Left ventricle myocardium superior (tissue), 1 donor: ENCODE measurements at regions not wholly inside any gene's neighbourhood (a gene's known extent, or its start where the extent isn't known, plus 50 kb on each side); places are given as distances from the start of the nearest gene placed in this dataset.
"Not testable (repeated sequence)": the region's sequence is repeated elsewhere in the genome, so short reads cannot be mapped to it uniquely, and the experiment has no call there.

Experiments used
- ATAC-seq: fragments of 200-7000 bp; cut with Tn5 transposase; one replicate; pipeline ENCODE4 v1.9.1; 2020; ENCODE audit warnings: mild to moderate bottlenecking, moderate library complexity
- DNase-seq: peaks from one replicate; pipeline ENCODE4 v3.0.0-alpha.2; 2020
- intact Hi-C: fragments of 100-400 bp; cut with micrococcal nuclease; formaldehyde crosslinking; loops from one replicate; pipeline ENCODE4 v1.11.0; 2022
- donor health status: DM: no; HTN: yes; CAD: no; lungs with severe emphysema.

GRCh38 chr10:4279655-4280054, 494.6 kb upstream of the KLF6 start:
- no peak for ATAC-seq
- intact Hi-C loops = no loop called here
- no peak for DNase-seq

GRCh38 chr10:4278186-4278585, 493.2 kb upstream of the KLF6 start:
- intact Hi-C loops = no loop called here
- ATAC-seq (no peak), DNase-seq (no peak)

GRCh38 chr10:4276151-4276550, 491.1 kb upstream of the KLF6 start:
- intact Hi-C loops = no loop called here
- no peak for DNase-seq
- no peak for ATAC-seq

GRCh38 chr10:4274671-4275070, 489.7 kb upstream of the KLF6 start:
- intact Hi-C loops, ATAC-seq, DNase-seq: not testable (repeated sequence)

- DNase-seq = no peak
- ATAC-seq = no peak
- intact Hi-C loops = no loop called here
These were observed 486.2 kb upstream of the KLF6 start for GRCh38 chr10:4271193-4271592.

- intact Hi-C loops = no loop called here
- no peak for DNase-seq
These were observed 485.1 kb upstream of the KLF6 start for GRCh38 chr10:4270116-4270515.

GRCh38 chr10:4268490-4268889, 483.5 kb upstream of the KLF6 start:
- DNase-seq, intact Hi-C loops, ATAC-seq: not testable (repeated sequence)

More at GRCh38 chr10:4270116-4270515, 485.1 kb upstream of the KLF6 start:
- peak; percentile 55 for ATAC-seq

- ATAC-seq (no peak), DNase-seq (no peak)
- intact Hi-C loops = no loop called here
These were observed 482.2 kb upstream of the KLF6 start for GRCh38 chr10:4267086-4267773.

GRCh38 chr10:4266416-4267085, 481.5 kb upstream of the KLF6 start:
- ATAC-seq = peak; percentile 82
- DNase-seq = no peak
- intact Hi-C loops = no loop called here

GRCh38 chr10:4265964-4266363, 481.0 kb upstream of the KLF6 start:
- no peak for DNase-seq
- intact Hi-C loops = no loop called here

GRCh38 chr10:4264209-4264865, 479.3 kb upstream of the KLF6 start:
- intact Hi-C loops = no loop called here
- DNase-seq (no peak), ATAC-seq (no peak)

More at GRCh38 chr10:4265964-4266363, 481.0 kb upstream of the KLF6 start:
- no peak for ATAC-seq

GRCh38 chr10:4263601-4263921, 478.6 kb upstream of the KLF6 start:
- intact Hi-C loops = no loop called here
- DNase-seq (no peak), ATAC-seq (no peak)

- intact Hi-C loops = no loop called here
- ATAC-seq (no peak), DNase-seq (no peak)
These were observed 478.0 kb upstream of the KLF6 start for GRCh38 chr10:4262870-4263600.

- ATAC-seq = no peak
- intact Hi-C loops = no loop called here
These were observed 477.4 kb upstream of the KLF6 start for GRCh38 chr10:4262449-4262848.

GRCh38 chr10:4260483-4261124, 475.6 kb upstream of the KLF6 start:
- ATAC-seq (peak; percentile 88), DNase-seq (no peak)
- intact Hi-C loops = no loop called here

More at GRCh38 chr10:4262449-4262848, 477.4 kb upstream of the KLF6 start:
- no peak for DNase-seq

- intact Hi-C loops = no loop called here
- DNase-seq = no peak
These were observed 473.0 kb upstream of the KLF6 start for GRCh38 chr10:4257939-4258465.

GRCh38 chr10:4256971-4257370, 472.0 kb upstream of the KLF6 start:
- intact Hi-C loops = no loop called here
- no peak for ATAC-seq
- no peak for DNase-seq

More at GRCh38 chr10:4257939-4258465, 473.0 kb upstream of the KLF6 start:
- no peak for ATAC-seq

- intact Hi-C loops = no loop called here
- DNase-seq (no peak), ATAC-seq (no peak)
These were observed 470.7 kb upstream of the KLF6 start for GRCh38 chr10:4255751-4256150.
